HEK293T (cell line): ENCODE measurements at regions not wholly inside any gene's neighbourhood (a gene's known extent, or its start where the extent isn't known, plus 50 kb on each side); places are given as distances from the start of the nearest gene placed in this dataset.

ENCODE experiments used
- CTCF ChIA-PET: fragments of 350-600 bp; formaldehyde crosslinking; extraction: SDS; loops from one replicate; lab custom pipeline; 2021; ENCODE audit warnings: antibody characterized with exemption, inconsistent platforms; lab: Yijun Ruan, JAX
- POLR2A ChIA-PET: fragments of 350-600 bp; formaldehyde crosslinking; extraction: SDS; loops from one replicate; lab custom pipeline; 2020; ENCODE audit warnings: antibody characterized with exemption, inconsistent platforms; lab: Yijun Ruan, JAX
- DNase-seq: peaks from one replicate; pipeline ENCODE4 v3.0.0; 2012; ENCODE audit warnings: mixed read lengths; ENCODE audit errors: extremely low spot score
- ARNT ChIP-seq: fragments of 450-650 bp; IDR thresholded peaks from 2 replicates; pipeline ENCODE4 v1.6.1; 2017; ENCODE audit warnings: mild to moderate bottlenecking
- BHLHE40 ChIP-seq: fragments of 450-650 bp; IDR thresholded peaks from 2 replicates; pipeline ENCODE4 v1.6.1; 2016; ENCODE audit warnings: mild to moderate bottlenecking, moderate library complexity, borderline replicate concordance
- CTBP1 ChIP-seq: fragments of 450-650 bp; IDR thresholded peaks from 2 replicates; pipeline ENCODE4 v1.6.1; 2016; ENCODE audit warnings: borderline replicate concordance
- ELF4 ChIP-seq: fragments of 450-650 bp; IDR thresholded peaks from 2 replicates; pipeline ENCODE4 v1.6.1; 2017; ENCODE audit warnings: antibody characterized with exemption
- FOXA1 ChIP-seq: fragments of 450-650 bp; IDR thresholded peaks from 2 replicates; pipeline ENCODE4 v1.6.1; 2016; ENCODE audit warnings: mild to moderate bottlenecking
- FOXK2 ChIP-seq: fragments of 450-650 bp; IDR thresholded peaks from 2 replicates; pipeline ENCODE4 v1.6.1; 2016; ENCODE audit warnings: mild to moderate bottlenecking
- FOXM1 ChIP-seq: fragments of 450-650 bp; IDR thresholded peaks from 2 replicates; pipeline ENCODE4 v1.6.1; 2017; ENCODE audit warnings: mild to moderate bottlenecking, borderline replicate concordance
- HDGF ChIP-seq: fragments of 450-650 bp; IDR thresholded peaks from 2 replicates; pipeline ENCODE4 v1.6.1; 2017; ENCODE audit warnings: antibody characterized with exemption, borderline replicate concordance
- L3MBTL2 ChIP-seq: fragments of 450-650 bp; conservative IDR thresholded peaks from 2 replicates; pipeline ENCODE4 v1.6.1; 2016; ENCODE audit warnings: mild to moderate bottlenecking
- LEF1 ChIP-seq: fragments of 450-650 bp; IDR thresholded peaks from 2 replicates; pipeline ENCODE4 v1.6.1; 2017; ENCODE audit warnings: mild to moderate bottlenecking, borderline replicate concordance
- NFRKB ChIP-seq: fragments of 450-650 bp; IDR thresholded peaks from 2 replicates; pipeline ENCODE4 v1.6.1; 2016; ENCODE audit warnings: mild to moderate bottlenecking, moderate library complexity
- SP1 ChIP-seq: fragments of 450-650 bp; IDR thresholded peaks from 2 replicates; pipeline ENCODE4 v1.6.1; 2017
- SUZ12 ChIP-seq: fragments of 450-650 bp; IDR thresholded peaks from 2 replicates; pipeline ENCODE4 v1.6.1; 2016; ENCODE audit warnings: mild to moderate bottlenecking
- TARDBP ChIP-seq: fragments of 450-650 bp; IDR thresholded peaks from 2 replicates; pipeline ENCODE4 v1.6.1; 2016
- ZNF384 ChIP-seq: fragments of 450-650 bp; IDR thresholded peaks from 2 replicates; pipeline ENCODE4 v1.6.1; 2016
- TF ChIP-seq, protein P1 (sequence below): fragments of 450-650 bp; IDR thresholded peaks from 2 replicates; pipeline ENCODE4 v1.6.1; 2016

DNA sequence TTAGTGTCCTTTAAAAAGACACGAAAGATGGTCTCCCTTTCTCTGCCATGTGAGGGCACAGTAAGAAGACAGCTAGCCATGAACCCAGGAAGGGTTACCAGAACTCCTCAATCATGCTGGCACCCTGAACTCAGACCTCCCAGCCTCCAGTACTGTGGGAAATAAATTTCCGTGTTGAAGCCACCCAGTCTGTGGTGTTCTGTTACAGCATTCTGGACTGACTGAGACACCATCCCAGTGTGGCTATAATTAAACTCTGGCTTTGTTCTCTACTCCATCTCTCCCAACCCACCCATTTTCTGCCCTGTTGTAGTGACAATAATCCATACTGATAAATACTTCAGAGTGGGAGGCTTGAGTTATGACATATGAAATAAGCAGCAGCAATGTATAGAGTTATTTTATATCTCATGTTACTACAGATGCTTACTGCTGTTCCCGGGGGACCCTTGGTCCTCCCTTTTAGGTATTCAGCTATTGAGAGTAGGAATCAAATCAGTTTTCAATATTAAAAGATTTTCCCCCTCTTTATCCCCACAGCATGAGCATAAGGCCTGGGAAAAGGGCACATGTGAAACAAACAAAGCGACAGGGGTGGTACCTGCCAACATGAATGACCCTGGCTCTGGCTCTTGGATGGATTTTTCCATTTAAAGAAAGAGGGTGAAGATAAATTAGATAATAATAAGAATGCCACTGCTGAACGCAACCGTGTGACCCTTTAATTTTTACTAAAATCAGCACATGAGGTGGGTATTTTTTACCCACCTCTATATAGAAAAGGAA lies 224.3 kb upstream of the SLC35B3 start:
- no peak for TF ChIP-seq FOXK2
- no peak for TF ChIP-seq BHLHE40
- no peak for TF ChIP-seq LEF1
- TF ChIP-seq L3MBTL2 = no peak
- no peak for TF ChIP-seq ELF4
- TF ChIP-seq SUZ12 = no peak
- TF ChIP-seq HDGF = no peak
- ChIA-PET CTCF (no interaction called here), POLR2A (no interaction called here)
- no peak for DNase-seq

GRCh38 chr6:8658416-8658815 lies 223.1 kb upstream of the SLC35B3 start:
- no peak for TF ChIP-seq ARNT
- TF ChIP-seq, protein P1, sequence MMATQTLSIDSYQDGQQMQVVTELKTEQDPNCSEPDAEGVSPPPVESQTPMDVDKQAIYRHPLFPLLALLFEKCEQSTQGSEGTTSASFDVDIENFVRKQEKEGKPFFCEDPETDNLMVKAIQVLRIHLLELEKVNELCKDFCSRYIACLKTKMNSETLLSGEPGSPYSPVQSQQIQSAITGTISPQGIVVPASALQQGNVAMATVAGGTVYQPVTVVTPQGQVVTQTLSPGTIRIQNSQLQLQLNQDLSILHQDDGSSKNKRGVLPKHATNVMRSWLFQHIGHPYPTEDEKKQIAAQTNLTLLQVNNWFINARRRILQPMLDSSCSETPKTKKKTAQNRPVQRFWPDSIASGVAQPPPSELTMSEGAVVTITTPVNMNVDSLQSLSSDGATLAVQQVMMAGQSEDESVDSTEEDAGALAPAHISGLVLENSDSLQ = no peak
- TF ChIP-seq HDGF = no peak
- TF ChIP-seq FOXM1 = no peak
- no peak for TF ChIP-seq FOXK2
- TF ChIP-seq TARDBP = no peak
- TF ChIP-seq SP1 = no peak
- CTCF ChIA-PET = no interaction called here
- DNase-seq = no peak
- POLR2A ChIA-PET = no interaction called here

DNA sequence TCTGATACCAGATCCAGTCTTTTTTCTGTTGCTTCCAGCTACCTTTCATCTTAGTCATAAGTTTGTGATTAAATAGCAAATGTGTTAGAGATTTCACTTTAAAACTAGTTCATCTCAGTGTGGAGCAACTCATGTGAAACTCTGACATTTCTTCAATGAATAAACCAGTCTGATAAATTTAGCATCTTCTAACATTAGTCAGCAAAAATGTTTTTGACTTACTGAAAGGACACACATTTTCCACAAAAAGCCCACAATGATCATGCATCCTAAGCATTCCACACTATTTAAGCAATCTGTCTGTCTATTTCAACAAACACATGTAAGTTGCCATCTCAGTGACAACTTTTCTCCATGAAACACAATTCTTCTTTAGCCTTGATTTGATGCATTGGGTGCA lies 222.2 kb upstream of the SLC35B3 start:
- POLR2A ChIA-PET = no interaction called here
- TF ChIP-seq SUZ12 (no peak), SP1 (no peak), NFRKB (no peak), FOXK2 (no peak), FOXM1 (no peak), ELF4 (no peak), CTBP1 (no peak), ZNF384 (no peak), ARNT (no peak), BHLHE40 (no peak), TARDBP (no peak), L3MBTL2 (no peak)
- TF ChIP-seq, protein P1 = no peak
- DNase-seq = no peak
- CTCF ChIA-PET = interaction anchor here (0.6 kb wide), 1 partner anchor 661 kb away, joined by 3 read pairs; no protein-coding TSS in a partner anchor

DNA sequence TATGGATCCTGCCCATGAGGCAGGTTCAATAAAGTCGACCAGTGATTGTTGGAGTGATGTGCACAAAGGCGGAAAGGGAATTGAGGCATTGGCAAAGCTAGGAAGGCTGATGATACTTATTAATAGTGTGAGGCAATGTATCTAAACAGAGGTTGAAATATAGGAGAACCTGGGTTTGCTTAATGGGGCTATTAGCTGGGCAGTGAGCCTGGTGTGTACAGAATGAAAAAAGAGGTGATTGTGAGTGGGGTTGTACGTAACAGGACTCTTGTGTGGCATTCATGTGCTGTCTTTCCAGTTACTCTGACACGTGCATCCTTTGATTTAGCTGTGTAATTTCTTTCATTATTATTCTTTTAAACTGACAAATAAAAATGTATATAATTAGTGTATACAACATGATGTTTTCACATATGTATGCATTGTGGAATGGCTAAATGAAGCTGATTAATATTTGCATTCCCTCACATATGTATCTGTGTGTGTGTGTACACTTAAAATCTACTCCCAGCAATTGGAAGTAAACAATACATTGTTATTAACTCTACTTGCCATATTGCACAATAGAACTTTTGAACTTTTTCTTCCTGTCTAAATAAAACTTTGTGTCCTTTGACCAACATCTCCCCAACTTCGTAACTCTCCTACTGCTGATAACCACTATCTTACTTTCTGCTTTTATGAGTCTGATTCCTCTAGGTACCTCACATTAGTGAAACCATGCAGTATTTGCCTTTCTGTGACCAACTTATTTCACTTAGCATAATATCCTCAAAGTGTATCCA lies 220.5 kb upstream of the SLC35B3 start:
- TF ChIP-seq, protein P1 = no peak
- TF ChIP-seq FOXK2 = no peak
- TF ChIP-seq ZNF384 = no peak
- TF ChIP-seq FOXA1 = no peak
- no peak for TF ChIP-seq FOXM1
- no peak for TF ChIP-seq HDGF
- no peak for TF ChIP-seq SP1
- TF ChIP-seq LEF1 = no peak
- no peak for TF ChIP-seq ARNT
- TF ChIP-seq L3MBTL2 = no peak
- POLR2A ChIA-PET = no interaction called here
- no peak for DNase-seq
- CTCF ChIA-PET = no interaction called here

- DNase-seq = no peak
- POLR2A ChIA-PET = no interaction called here
- CTCF ChIA-PET = no interaction called here
- TF ChIP-seq SUZ12 = no peak
- TF ChIP-seq ZNF384 = no peak
- no peak for TF ChIP-seq CTBP1
- no peak for TF ChIP-seq FOXK2
- no peak for TF ChIP-seq BHLHE40
- TF ChIP-seq, protein P1 = no peak
- TF ChIP-seq ELF4 = no peak
- TF ChIP-seq TARDBP = no peak
- no peak for TF ChIP-seq SP1
Measured at GRCh38 chr6:8652710-8653109, 217.4 kb upstream of the SLC35B3 start.

- ChIA-PET POLR2A (no interaction called here), CTCF (no interaction called here)
- TF ChIP-seq NFRKB = no peak
- no peak for TF ChIP-seq SP1
- TF ChIP-seq FOXK2 = no peak
- no peak for TF ChIP-seq ELF4
- no peak for TF ChIP-seq L3MBTL2
- DNase-seq = no peak
Measured at GRCh38 chr6:8651998-8652397, 216.7 kb upstream of the SLC35B3 start.
